Body of pancreas (tissue), 4 donors: ENCODE measurements at regions not wholly inside any gene's neighbourhood (a gene's known extent, or its start where the extent isn't known, plus 50 kb on each side); places are given as distances from the start of the nearest gene placed in this dataset.

ENCODE experiments used
- POLR2A ChIP-seq, 3 donors: fragments of 450-650 bp; IDR thresholded peaks; one replicate each; pipeline ENCODE4 v1.6.1; 2016; ENCODE audit warnings: antibody characterized with exemption in 3 of 3, mild to moderate bottlenecking in 2 of 3
- TF ChIP-seq, protein P1 (sequence below), 7 experiments: fragments of 450-650 bp in 4 of 7; fragments of 200-600 bp in 3 of 7; sonication (generic) in 3 of 7; IDR thresholded peaks; one replicate each; pipeline ENCODE4 v1.5.1; 2016 to 2019; ENCODE audit warnings: antibody characterized with exemption in 7 of 7

- TF ChIP-seq, protein P1, sequence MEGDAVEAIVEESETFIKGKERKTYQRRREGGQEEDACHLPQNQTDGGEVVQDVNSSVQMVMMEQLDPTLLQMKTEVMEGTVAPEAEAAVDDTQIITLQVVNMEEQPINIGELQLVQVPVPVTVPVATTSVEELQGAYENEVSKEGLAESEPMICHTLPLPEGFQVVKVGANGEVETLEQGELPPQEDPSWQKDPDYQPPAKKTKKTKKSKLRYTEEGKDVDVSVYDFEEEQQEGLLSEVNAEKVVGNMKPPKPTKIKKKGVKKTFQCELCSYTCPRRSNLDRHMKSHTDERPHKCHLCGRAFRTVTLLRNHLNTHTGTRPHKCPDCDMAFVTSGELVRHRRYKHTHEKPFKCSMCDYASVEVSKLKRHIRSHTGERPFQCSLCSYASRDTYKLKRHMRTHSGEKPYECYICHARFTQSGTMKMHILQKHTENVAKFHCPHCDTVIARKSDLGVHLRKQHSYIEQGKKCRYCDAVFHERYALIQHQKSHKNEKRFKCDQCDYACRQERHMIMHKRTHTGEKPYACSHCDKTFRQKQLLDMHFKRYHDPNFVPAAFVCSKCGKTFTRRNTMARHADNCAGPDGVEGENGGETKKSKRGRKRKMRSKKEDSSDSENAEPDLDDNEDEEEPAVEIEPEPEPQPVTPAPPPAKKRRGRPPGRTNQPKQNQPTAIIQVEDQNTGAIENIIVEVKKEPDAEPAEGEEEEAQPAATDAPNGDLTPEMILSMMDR (IDR thresholded peaks at IDR 0.05), result no peak
- no peak for TF ChIP-seq POLR2A (IDR thresholded peaks at IDR 0.05)
Measured at GRCh38 chr7:22066522-22066921, 120.8 kb upstream of the CDCA7L start.
